Sigmoid colon (tissue), 6 donors: ENCODE measurements at regions not wholly inside any gene's neighbourhood (a gene's known extent, or its start where the extent isn't known, plus 50 kb on each side); places are given as distances from the start of the nearest gene placed in this dataset.

Source experiments
- DNase-seq: peaks from one replicate; pipeline ENCODE4 v3.0.0-alpha.2; 2019
- H3K27ac ChIP-seq, 4 donors: fragments of 200-600 bp; sonication (generic); one replicate each; pipeline ENCODE4 v1.5.1; 2016 to 2019; ENCODE audit warnings: mild to moderate bottlenecking in 1 of 4
- H3K27me3 ChIP-seq, 3 donors: fragments of 200-600 bp; sonication (generic); one replicate each; pipeline ENCODE4 v1.5.1; 2019; ENCODE audit warnings: mild to moderate bottlenecking in 1 of 3
- H3K36me3 ChIP-seq, 4 donors: fragments of 200-600 bp; sonication (generic); one replicate each; pipeline ENCODE4 v1.5.1; 2016 to 2019
- H3K4me1 ChIP-seq, 4 donors: fragments of 200-600 bp; sonication (generic); one replicate each; pipeline ENCODE4 v1.5.1; 2017 to 2019
- H3K4me3 ChIP-seq, 4 donors: fragments of 200-600 bp; sonication (generic); one replicate each; pipeline ENCODE4 v1.5.1; 2017 to 2019; ENCODE audit warnings: mild to moderate bottlenecking in 2 of 4, moderate library complexity in 1 of 4
- H3K9me3 ChIP-seq, 4 donors: fragments of 200-600 bp in 3 of 4; sonication (generic) in 3 of 4; one replicate each; pipeline versions ENCODE4 v1.5.1 to v1.6.1; 2013 to 2019
- CTCF ChIP-seq, 4 experiments: fragments of 450-650 bp in 3 of 4; fragments of 200-600 bp in 1 of 4; IDR thresholded peaks; one replicate each; pipeline ENCODE4 v1.5.1; 2016 to 2019; ENCODE audit warnings: antibody characterized with exemption in 4 of 4, mild to moderate bottlenecking in 3 of 4, moderate library complexity in 2 of 4
- EP300 ChIP-seq, 4 donors: sonication (generic); formaldehyde crosslinking; IDR thresholded peaks; one replicate each; pipeline ENCODE4 v1.6.1; 2017; ENCODE audit warnings: antibody characterized with exemption in 4 of 4
- POLR2A ChIP-seq, 2 donors: fragments of 450-650 bp; IDR thresholded peaks; one replicate each; pipeline ENCODE4 v1.6.1; 2016; ENCODE audit warnings: antibody characterized with exemption in 2 of 2, mild to moderate bottlenecking in 2 of 2, moderate library complexity in 2 of 2
- POLR2AphosphoS5 ChIP-seq, 4 donors: sonication (generic); formaldehyde crosslinking; IDR thresholded peaks; one replicate each; pipeline ENCODE4 v1.6.1; 2017; ENCODE audit warnings: antibody characterized with exemption in 4 of 4
- WGBS, 2 donors: extraction: QIAGEN DNeasy Blood & Tissue Kit; methylation state at CpG; one replicate each; pipeline ENCODE4 v1.1.7; 2013; 5-methylcytosine and 5-hydroxymethylcytosine counted together
- intact Hi-C: fragments of 100-400 bp; cut with DNase I; formaldehyde crosslinking; loops from one replicate; pipeline ENCODE4 v1.15.1; 2023
- donor health status: healthy with polysubstance abuse.
- donor health status: healthy.

- Histone ChIP-seq H3K4me1 (no peaks in the 10 kb centered on the region), H3K27ac (no peak overlapping the region), H3K4me3 (no peak overlapping the region), H3K36me3 (no peaks in the 10 kb centered on the region), H3K9me3 (no peaks in the 10 kb centered on the region), H3K27me3 (no peaks in the 10 kb centered on the region)
- no peak for TF ChIP-seq CTCF (IDR thresholded peaks at IDR 0.05)
- TF ChIP-seq EP300 (IDR thresholded peaks at IDR 0.05), result no peak
- TF ChIP-seq POLR2A (IDR thresholded peaks at IDR 0.05), result no peak
- no peak for TF ChIP-seq POLR2AphosphoS5 (IDR thresholded peaks at IDR 0.05)
- intact Hi-C loops, result no loop called here
- DNase-seq, result no peak
- 74 to 83% methylated on average over 5 of the region's 5 CpGs for WGBS, 2 donors
These were observed 82.1 kb upstream of the IL33 start for GRCh38 chr9:6133346-6134063.

- DNase-seq, result no peak
- intact Hi-C loops, result no loop called here
- WGBS, 2 donors, result 80 to 83% methylated on average over 4 of the region's 4 CpGs
- no peaks in the 10 kb centered on the region for H3K27me3 ChIP-seq
- no peaks in the 10 kb centered on the region for H3K9me3 ChIP-seq
- H3K36me3 ChIP-seq, result no peaks in the 10 kb centered on the region
- H3K4me3 ChIP-seq, result no peak overlapping the region
- H3K27ac ChIP-seq, result no peak overlapping the region
- TF ChIP-seq EP300 (IDR thresholded peaks at IDR 0.05), result no peak
- TF ChIP-seq POLR2A (IDR thresholded peaks at IDR 0.05), result no peak
- TF ChIP-seq POLR2AphosphoS5 (IDR thresholded peaks at IDR 0.05), result no peak
- TF ChIP-seq CTCF (IDR thresholded peaks at IDR 0.05), result no peak
- no peaks in the 10 kb centered on the region for H3K4me1 ChIP-seq
These were observed 83.0 kb upstream of the IL33 start for GRCh38 chr9:6132650-6133049.

- intact Hi-C loops, result no loop called here
- no peaks in the 10 kb centered on the region for H3K36me3 ChIP-seq
- H3K27me3 ChIP-seq, result no peaks in the 10 kb centered on the region
- TF ChIP-seq POLR2A (IDR thresholded peaks at IDR 0.05), result no peak
- no peak for TF ChIP-seq POLR2AphosphoS5 (IDR thresholded peaks at IDR 0.05)
- no peak for TF ChIP-seq CTCF (IDR thresholded peaks at IDR 0.05)
- TF ChIP-seq EP300 (IDR thresholded peaks at IDR 0.05), result no peak
- 89 to 97% methylated on average over 2 of the region's 2 CpGs for WGBS, 2 donors
- no peak overlapping the region for H3K4me3 ChIP-seq
- DNase-seq, result no peak
- no peaks in the 10 kb centered on the region for H3K9me3 ChIP-seq
- H3K27ac ChIP-seq, result no peak overlapping the region
- no peaks in the 10 kb centered on the region for H3K4me1 ChIP-seq
These were observed 87.6 kb upstream of the IL33 start for GRCh38 chr9:6128030-6128429.

GRCh38 chr9:6126377-6126776 is 89.2 kb upstream of the IL33 start:
- Histone ChIP-seq H3K4me1 (no peaks in the 10 kb centered on the region), H3K4me3 (no peak overlapping the region), H3K36me3 (no peaks in the 10 kb centered on the region), H3K27ac (no peak overlapping the region), H3K27me3 (no peaks in the 10 kb centered on the region), H3K9me3 (no peaks in the 10 kb centered on the region)
- DNase-seq, result no peak
- intact Hi-C loops, result no loop called here
- no peak for TF ChIP-seq CTCF (IDR thresholded peaks at IDR 0.05)
- no peak for TF ChIP-seq POLR2A (IDR thresholded peaks at IDR 0.05)
- TF ChIP-seq POLR2AphosphoS5 (IDR thresholded peaks at IDR 0.05), result no peak
- TF ChIP-seq EP300 (IDR thresholded peaks at IDR 0.05), result no peak
- WGBS, 2 donors, result 91 to 97% methylated on average over 3 of the region's 3 CpGs

GRCh38 chr9:6123416-6123815 is 92.2 kb upstream of the IL33 start:
- DNase-seq, result no peak
- H3K4me1 ChIP-seq, result no peaks in the 10 kb centered on the region
- no peak overlapping the region for H3K27ac ChIP-seq
- no peaks in the 10 kb centered on the region for H3K27me3 ChIP-seq
- H3K4me3 ChIP-seq, result no peak overlapping the region
- no peak for TF ChIP-seq EP300 (IDR thresholded peaks at IDR 0.05)
- no peak for TF ChIP-seq CTCF (IDR thresholded peaks at IDR 0.05)
- no peak for TF ChIP-seq POLR2A (IDR thresholded peaks at IDR 0.05)
- TF ChIP-seq POLR2AphosphoS5 (IDR thresholded peaks at IDR 0.05), result no peak
- H3K9me3 ChIP-seq, result no peaks in the 10 kb centered on the region
- intact Hi-C loops, result no loop called here
- H3K36me3 ChIP-seq, result no peaks in the 10 kb centered on the region
- 52 to 62% methylated on average over 3 of the region's 3 CpGs for WGBS, 2 donors
